ENCODE measurements at regions not wholly inside any gene's neighbourhood (a gene's known extent, or its start where the extent isn't known, plus 50 kb on each side); places are given as distances from the start of the nearest gene placed in this dataset.

GRCh38 chr5:149432911-149433401 is 53.9 kb upstream of the IL17B start:
- TF ChIP-seq, protein P1, sequence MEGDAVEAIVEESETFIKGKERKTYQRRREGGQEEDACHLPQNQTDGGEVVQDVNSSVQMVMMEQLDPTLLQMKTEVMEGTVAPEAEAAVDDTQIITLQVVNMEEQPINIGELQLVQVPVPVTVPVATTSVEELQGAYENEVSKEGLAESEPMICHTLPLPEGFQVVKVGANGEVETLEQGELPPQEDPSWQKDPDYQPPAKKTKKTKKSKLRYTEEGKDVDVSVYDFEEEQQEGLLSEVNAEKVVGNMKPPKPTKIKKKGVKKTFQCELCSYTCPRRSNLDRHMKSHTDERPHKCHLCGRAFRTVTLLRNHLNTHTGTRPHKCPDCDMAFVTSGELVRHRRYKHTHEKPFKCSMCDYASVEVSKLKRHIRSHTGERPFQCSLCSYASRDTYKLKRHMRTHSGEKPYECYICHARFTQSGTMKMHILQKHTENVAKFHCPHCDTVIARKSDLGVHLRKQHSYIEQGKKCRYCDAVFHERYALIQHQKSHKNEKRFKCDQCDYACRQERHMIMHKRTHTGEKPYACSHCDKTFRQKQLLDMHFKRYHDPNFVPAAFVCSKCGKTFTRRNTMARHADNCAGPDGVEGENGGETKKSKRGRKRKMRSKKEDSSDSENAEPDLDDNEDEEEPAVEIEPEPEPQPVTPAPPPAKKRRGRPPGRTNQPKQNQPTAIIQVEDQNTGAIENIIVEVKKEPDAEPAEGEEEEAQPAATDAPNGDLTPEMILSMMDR (IDR thresholded peaks at IDR 0.05) = no peak
- no peak overlapping the region for H3K4me3 Mint-ChIP-seq
- no peak overlapping the region for H3K4me2 ChIP-seq (replicated peaks; ENCODE audit: extremely low read depth, low read length, poor library complexity, severe bottlenecking)
- no peak for DNase-seq
- H3K4me3 ChIP-seq (replicated peaks in 1 of 3; ENCODE audit: low read depth in 2 of 3, low read length in 3 of 3) = no peak overlapping the region
- H2AFZ ChIP-seq (ENCODE audit: insufficient read depth, low read depth, low read length, poor library complexity, severe bottlenecking) = no peak overlapping the region
- H3K9me3 ChIP-seq (replicated peaks in 1 of 2; ENCODE audit: control insufficient read depth in 1 of 2, insufficient read depth in 1 of 2, low read length in 2 of 2) = peaks cover 13 to 18% of the 10 kb centered on the region in 2 donors
- H3K36me3 ChIP-seq (replicated peaks in 1 of 2; ENCODE audit: control insufficient read depth in 1 of 2, insufficient read depth in 2 of 2, low read length in 2 of 2) = no peaks in the 10 kb centered on the region
- H3K4me1 ChIP-seq (ENCODE audit: control insufficient read depth in 1 of 2, insufficient read depth in 2 of 2, low read length in 2 of 2) = peaks cover 24 to 31% of the 10 kb centered on the region in 2 donors
- H3K27ac ChIP-seq (ENCODE audit: low read depth in 1 of 2, low read length in 2 of 2) = no peak overlapping the region
- H3K27me3 Mint-ChIP-seq (ENCODE audit: low read depth in 3 of 3) = peaks cover 0 to 6% (median 2%) of the 10 kb centered on the region in 3 donors
- H3K4me1 Mint-ChIP-seq = peaks cover 32% of the 10 kb centered on the region
- no peak overlapping the region for H3K9ac ChIP-seq (ENCODE audit: insufficient read depth, low read length, poor library complexity, severe bottlenecking)
- peaks cover 0 to 11% of the 10 kb centered on the region in 2 donors for H3K36me3 Mint-ChIP-seq
- peak overlapping the region in 1 of 7 donors; percentile 24 for H3K27ac Mint-ChIP-seq
- no peaks in the 10 kb centered on the region for H3K79me2 ChIP-seq (ENCODE audit: insufficient read depth, low read length)
- no CpG with 5 or more reads among the region's 3 CpGs for whole genome bisulfite sequencing (ENCODE audit: insufficient coverage)
- H3K9me3 Mint-ChIP-seq = peaks cover 11 to 21% (median 17%) of the 10 kb centered on the region in 7 donors
- H4K20me1 ChIP-seq (ENCODE audit: insufficient read depth, low read length) = no peaks in the 10 kb centered on the region
- no peaks in the 10 kb centered on the region for H3K27me3 ChIP-seq (ENCODE audit: control insufficient read depth in 2 of 2, insufficient read depth in 2 of 2, low read length in 2 of 2)
- intact Hi-C loops (cut with micrococcal nuclease) = no loop called here

GRCh38 chr5:149432376-149432775 is 53.3 kb upstream of the IL17B start:
- Mint-ChIP-seq H3K9me3 (peaks cover 11 to 21% (median 17%) of the 10 kb centered on the region in 7 donors), H3K4me3 (no peak overlapping the region), H3K27ac (peak overlapping the region in 3 of 7 donors; percentile 2 to 61 (median 57)), H3K36me3 (peaks cover 0 to 11% of the 10 kb centered on the region in 2 donors), H3K4me1 (peaks cover 30% of the 10 kb centered on the region), H3K27me3 (ENCODE audit: low read depth in 3 of 3) (peaks cover 2 to 6% (median 2%) of the 10 kb centered on the region in 3 donors)
- H3K4me1 ChIP-seq (ENCODE audit: control insufficient read depth in 1 of 2, insufficient read depth in 2 of 2, low read length in 2 of 2) = peaks cover 24 to 31% of the 10 kb centered on the region in 2 donors
- WGBS (ENCODE audit: insufficient coverage) = 87% methylated on average over 3 of the region's 7 CpGs
- TF ChIP-seq, protein P1 (IDR thresholded peaks at IDR 0.05) = no peak
- no peak for DNase-seq
- no peak overlapping the region for H2AFZ ChIP-seq (ENCODE audit: insufficient read depth, low read depth, low read length, poor library complexity, severe bottlenecking)
- no peak overlapping the region for H3K27ac ChIP-seq (ENCODE audit: low read depth in 1 of 2, low read length in 2 of 2)
- intact Hi-C loops (cut with micrococcal nuclease) = no loop called here
- no peaks in the 10 kb centered on the region for H3K79me2 ChIP-seq (ENCODE audit: insufficient read depth, low read length)
- no peak overlapping the region for H3K4me2 ChIP-seq (replicated peaks; ENCODE audit: extremely low read depth, low read length, poor library complexity, severe bottlenecking)
- H3K27me3 ChIP-seq (ENCODE audit: control insufficient read depth in 2 of 2, insufficient read depth in 2 of 2, low read length in 2 of 2) = no peaks in the 10 kb centered on the region
- H3K36me3 ChIP-seq (replicated peaks in 1 of 2; ENCODE audit: control insufficient read depth in 1 of 2, insufficient read depth in 2 of 2, low read length in 2 of 2) = no peaks in the 10 kb centered on the region
- H3K9me3 ChIP-seq (replicated peaks in 1 of 2; ENCODE audit: control insufficient read depth in 1 of 2, insufficient read depth in 1 of 2, low read length in 2 of 2) = peaks cover 13 to 18% of the 10 kb centered on the region in 2 donors
- no peak overlapping the region for H3K4me3 ChIP-seq (replicated peaks in 1 of 3; ENCODE audit: low read depth in 2 of 3, low read length in 3 of 3)
- no peaks in the 10 kb centered on the region for H4K20me1 ChIP-seq (ENCODE audit: insufficient read depth, low read length)
- H3K9ac ChIP-seq (ENCODE audit: insufficient read depth, low read length, poor library complexity, severe bottlenecking) = no peak overlapping the region
